CD14-positive monocyte (primary cell): ENCODE measurements at regions not wholly inside any gene's neighbourhood (a gene's known extent, or its start where the extent isn't known, plus 50 kb on each side); places are given as distances from the start of the nearest gene placed in this dataset.
"Not testable (repeated sequence)": the region's sequence is repeated elsewhere in the genome, so short reads cannot be mapped to it uniquely, and the experiment has no call there.

Source experiments
- DNase-seq, 3 donors: peaks; one replicate each; pipeline ENCODE4 v3.0.0-alpha.2; 2011 to 2022
- H2AFZ ChIP-seq: 2 replicates; pipeline ENCODE4 v1.6.0; 2012; ENCODE audit warnings: mild to moderate bottlenecking, low read depth, low read length, inconsistent platforms; ENCODE audit not compliant: insufficient read depth, poor library complexity, severe bottlenecking
- H3K27ac ChIP-seq, 2 donors: 1 replicate in 1 of 2; 2 replicates in 1 of 2; pipeline ENCODE4 v1.5.1; 2012 to 2013; ENCODE audit warnings: low read length in 2 of 2, control low read depth in 1 of 2, inconsistent platforms in 1 of 2, low read depth in 1 of 2, mild to moderate bottlenecking in 1 of 2
- H3K27me3 ChIP-seq, 2 donors: one replicate each; pipeline versions ENCODE4 v1.6.0 to v1.6.1; 2011 to 2013; ENCODE audit warnings: low read length in 2 of 2; ENCODE audit not compliant: control insufficient read depth in 2 of 2, insufficient read depth in 2 of 2
- H3K36me3 ChIP-seq, 2 donors: replicated peaks in 1 of 2; 1 replicate in 1 of 2; 2 replicates in 1 of 2; pipeline versions ENCODE4 v1.5.1 to v1.6.1; 2012 to 2013; ENCODE audit warnings: low read length in 2 of 2, control low read depth in 1 of 2, inconsistent platforms in 1 of 2, mild to moderate bottlenecking in 1 of 2; ENCODE audit not compliant: insufficient read depth in 2 of 2, control insufficient read depth in 1 of 2
- H3K4me1 ChIP-seq, 2 donors: 1 replicate in 1 of 2; 2 replicates in 1 of 2; pipeline versions ENCODE4 v1.5.1 to v1.6.1; 2012 to 2013; ENCODE audit warnings: low read length in 2 of 2, control low read depth in 1 of 2, inconsistent platforms in 1 of 2, mild to moderate bottlenecking in 1 of 2, moderate library complexity in 1 of 2; ENCODE audit not compliant: insufficient read depth in 2 of 2, control insufficient read depth in 1 of 2
- H3K4me2 ChIP-seq: replicated peaks from 2 replicates; pipeline ENCODE3; 2012; ENCODE audit warnings: low read length, moderate library complexity, mild to moderate bottlenecking; ENCODE audit not compliant: poor library complexity, severe bottlenecking; ENCODE audit errors: extremely low read depth
- H3K4me3 ChIP-seq, 3 experiments: fragments of 200-600 bp in 1 of 3; sonication (generic) in 1 of 3; replicated peaks in 1 of 3; 1 replicate in 2 of 3; 2 replicates in 1 of 3; pipeline ENCODE4 v1.5.1; 2011 to 2013; ENCODE audit warnings: low read length in 3 of 3, mild to moderate bottlenecking in 3 of 3, control low read depth in 2 of 3, low read depth in 2 of 3, inconsistent platforms in 1 of 3, moderate library complexity in 1 of 3
- H3K79me2 ChIP-seq: 2 replicates; pipeline ENCODE4 v1.6.0; 2012; ENCODE audit warnings: mild to moderate bottlenecking, control low read depth, inconsistent platforms, low read length, moderate library complexity; ENCODE audit not compliant: insufficient read depth
- H3K9ac ChIP-seq: 2 replicates; pipeline ENCODE4 v1.6.0; 2017; ENCODE audit warnings: low read length, mild to moderate bottlenecking; ENCODE audit not compliant: insufficient read depth, poor library complexity, severe bottlenecking
- H3K9me3 ChIP-seq, 2 donors: replicated peaks in 1 of 2; 1 replicate in 1 of 2; 2 replicates in 1 of 2; pipeline versions ENCODE4 v1.5.1 to v1.6.1; 2012 to 2013; ENCODE audit warnings: low read length in 2 of 2, control low read depth in 1 of 2; ENCODE audit not compliant: control insufficient read depth in 1 of 2, insufficient read depth in 1 of 2
- H4K20me1 ChIP-seq: 2 replicates; pipeline ENCODE4 v1.6.0; 2012; ENCODE audit warnings: mild to moderate bottlenecking, low read length, control low read depth, moderate library complexity; ENCODE audit not compliant: insufficient read depth
- H3K27ac Mint-ChIP-seq, 7 donors: one replicate each; pipeline ENCODE4 v1.8.0; 2020; ENCODE audit warnings: mild to moderate bottlenecking in 7 of 7, mixed read lengths in 7 of 7, moderate library complexity in 6 of 7, inconsistent platforms in 2 of 7
- H3K27me3 Mint-ChIP-seq, 3 donors: one replicate each; pipeline ENCODE4 v1.8.0; 2021 to 2022; ENCODE audit warnings: low read depth in 3 of 3, mild to moderate bottlenecking in 3 of 3, mixed read lengths in 3 of 3, moderate library complexity in 3 of 3, inconsistent platforms in 1 of 3
- H3K36me3 Mint-ChIP-seq, 2 donors: one replicate each; pipeline ENCODE4 v1.8.0; 2020; ENCODE audit warnings: mixed read lengths in 2 of 2, inconsistent platforms in 1 of 2, mild to moderate bottlenecking in 1 of 2
- H3K4me1 Mint-ChIP-seq: one replicate; pipeline ENCODE4 v1.8.0; 2020; ENCODE audit warnings: mild to moderate bottlenecking, mixed read lengths
- H3K4me3 Mint-ChIP-seq, 2 donors: one replicate each; pipeline ENCODE4 v1.8.0; 2020; ENCODE audit warnings: mild to moderate bottlenecking in 2 of 2, mixed read lengths in 2 of 2, moderate library complexity in 1 of 2
- H3K9me3 Mint-ChIP-seq, 7 donors: one replicate each; pipeline ENCODE4 v1.8.0; 2020 to 2022; ENCODE audit warnings: mixed read lengths in 7 of 7, mild to moderate bottlenecking in 6 of 7, moderate library complexity in 6 of 7, inconsistent platforms in 2 of 7
- WGBS: methylation state at CpG from one replicate; pipeline ENCODE4 v1.1.5; 2013; ENCODE audit warnings: missing lambda C conversion rate; ENCODE audit not compliant: insufficient coverage; 5-methylcytosine and 5-hydroxymethylcytosine counted together
- intact Hi-C, 2 donors: fragments of 100-400 bp; cut with micrococcal nuclease; formaldehyde crosslinking; loops; one replicate each; pipeline versions ENCODE4 v1.15.0 to v1.15.1; 2023
- TF ChIP-seq, protein P1 (sequence below): fragments of 200-600 bp; IDR thresholded peaks from one replicate; pipeline ENCODE4 v1.8.0; 2022; ENCODE audit warnings: antibody characterized with exemption, mild to moderate bottlenecking

DNA sequence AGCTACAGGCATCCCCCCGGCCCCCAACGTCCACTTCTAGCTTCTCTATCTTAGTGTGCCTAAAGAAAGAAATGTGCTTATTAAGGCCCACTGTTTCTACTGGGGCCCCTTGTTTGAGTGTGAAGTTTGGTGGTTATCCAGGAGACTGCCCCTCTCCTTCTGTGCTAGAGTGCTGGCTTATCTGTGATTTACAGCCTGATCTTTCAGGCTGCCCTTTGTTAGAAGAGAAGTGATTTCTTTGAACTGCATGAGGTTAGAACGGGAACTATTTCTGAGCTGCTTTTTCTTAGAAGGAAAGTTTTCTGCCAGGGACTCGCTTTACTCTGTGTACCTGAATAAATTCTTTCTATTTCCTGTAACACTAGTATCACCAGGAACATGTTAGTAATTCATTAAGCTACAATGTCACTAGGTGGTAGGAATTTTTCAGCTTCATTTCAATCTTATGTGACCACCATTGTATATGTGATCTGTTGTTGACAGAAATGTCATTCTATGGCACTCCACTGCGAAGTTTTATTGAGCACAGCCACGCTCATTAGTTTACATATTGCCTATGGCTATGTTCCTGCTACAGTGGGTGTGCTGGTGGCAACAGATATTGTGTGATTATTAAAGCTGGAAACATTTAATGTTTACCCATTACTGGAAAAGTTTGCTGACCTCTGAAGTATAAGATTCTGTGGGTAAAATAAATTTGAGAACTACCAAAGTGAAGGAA is 193.8 kb upstream of the CXorf51B start:
- H3K27ac Mint-ChIP-seq = no peak overlapping the region
- H3K79me2 ChIP-seq = no peaks in the 10 kb centered on the region
- no peak overlapping the region for H2AFZ ChIP-seq
- H3K27ac ChIP-seq = no peak overlapping the region
- no CpG with 5 or more reads among the region's 6 CpGs for WGBS
- H3K4me2 ChIP-seq = no peak overlapping the region
- H3K27me3 ChIP-seq = no peaks in the 10 kb centered on the region
- no peaks in the 10 kb centered on the region for H3K4me1 ChIP-seq
- TF ChIP-seq, protein P1, sequence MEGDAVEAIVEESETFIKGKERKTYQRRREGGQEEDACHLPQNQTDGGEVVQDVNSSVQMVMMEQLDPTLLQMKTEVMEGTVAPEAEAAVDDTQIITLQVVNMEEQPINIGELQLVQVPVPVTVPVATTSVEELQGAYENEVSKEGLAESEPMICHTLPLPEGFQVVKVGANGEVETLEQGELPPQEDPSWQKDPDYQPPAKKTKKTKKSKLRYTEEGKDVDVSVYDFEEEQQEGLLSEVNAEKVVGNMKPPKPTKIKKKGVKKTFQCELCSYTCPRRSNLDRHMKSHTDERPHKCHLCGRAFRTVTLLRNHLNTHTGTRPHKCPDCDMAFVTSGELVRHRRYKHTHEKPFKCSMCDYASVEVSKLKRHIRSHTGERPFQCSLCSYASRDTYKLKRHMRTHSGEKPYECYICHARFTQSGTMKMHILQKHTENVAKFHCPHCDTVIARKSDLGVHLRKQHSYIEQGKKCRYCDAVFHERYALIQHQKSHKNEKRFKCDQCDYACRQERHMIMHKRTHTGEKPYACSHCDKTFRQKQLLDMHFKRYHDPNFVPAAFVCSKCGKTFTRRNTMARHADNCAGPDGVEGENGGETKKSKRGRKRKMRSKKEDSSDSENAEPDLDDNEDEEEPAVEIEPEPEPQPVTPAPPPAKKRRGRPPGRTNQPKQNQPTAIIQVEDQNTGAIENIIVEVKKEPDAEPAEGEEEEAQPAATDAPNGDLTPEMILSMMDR = no peak
- H3K4me1 Mint-ChIP-seq = no peaks in the 10 kb centered on the region
- peaks cover 0 to 8% (median 4%) of the 10 kb centered on the region in 7 donors for H3K9me3 Mint-ChIP-seq
- H3K36me3 ChIP-seq = no peaks in the 10 kb centered on the region
- DNase-seq = no peak
- no peak overlapping the region for H3K9ac ChIP-seq
- intact Hi-C loops = no loop called here
- no peak overlapping the region for H3K4me3 Mint-ChIP-seq
- no peak overlapping the region for H3K4me3 ChIP-seq
- H3K9me3 ChIP-seq = peaks cover 0 to 3% of the 10 kb centered on the region in 2 donors
- H3K36me3 Mint-ChIP-seq = no peaks in the 10 kb centered on the region
- no peaks in the 10 kb centered on the region for H4K20me1 ChIP-seq
- no peaks in the 10 kb centered on the region for H3K27me3 Mint-ChIP-seq

DNA sequence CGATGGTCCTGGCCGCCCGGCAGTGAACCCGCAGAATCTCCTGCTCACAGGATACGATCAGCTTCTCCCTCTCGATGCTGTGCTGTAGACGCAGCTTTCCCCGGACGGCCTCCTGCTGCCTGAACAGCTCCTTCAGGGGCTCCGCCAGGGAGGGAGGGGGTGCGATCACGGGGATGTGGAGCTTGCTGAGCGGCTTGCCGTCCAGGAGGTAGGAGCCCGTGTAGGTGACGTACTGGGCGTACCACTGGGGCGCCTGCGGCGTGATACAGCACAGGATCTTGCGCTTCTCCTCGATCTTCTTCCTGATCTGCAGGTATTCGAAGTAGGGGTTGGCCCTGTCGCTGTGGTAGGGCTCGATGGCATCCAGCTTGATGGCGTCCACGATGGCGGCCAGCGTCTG is 189.6 kb upstream of the CXorf51B start:
- intact Hi-C loops, H3K27me3 ChIP-seq, H3K27ac ChIP-seq, DNase-seq, H3K4me3 ChIP-seq, H3K4me1 ChIP-seq, H3K4me1 Mint-ChIP-seq, H2AFZ ChIP-seq, H3K36me3 ChIP-seq, H3K79me2 ChIP-seq, H3K4me2 ChIP-seq, H3K27me3 Mint-ChIP-seq, H4K20me1 ChIP-seq, H3K27ac Mint-ChIP-seq, H3K4me3 Mint-ChIP-seq, H3K9ac ChIP-seq, H3K36me3 Mint-ChIP-seq, H3K9me3 ChIP-seq: not testable (repeated sequence)
- WGBS = no CpG with 5 or more reads among the region's 29 CpGs
- H3K9me3 Mint-ChIP-seq = peaks cover 0 to 13% (median 2%) of the 10 kb centered on the region in 7 donors
